ENCODE measurements at regions not wholly inside any gene's neighbourhood (a gene's known extent, or its start where the extent isn't known, plus 50 kb on each side); places are given as distances from the start of the nearest gene placed in this dataset.
A peak's percentile ranks its signal among the peaks of the same experiment; 100 is the strongest.

- DNase-seq, result peak; percentile 6 to 42
- no peak for TF ChIP-seq POLR2A (IDR thresholded peaks at IDR 0.05; ENCODE audit: low read length)
- no peak for TF ChIP-seq GATA1 (IDR thresholded peaks at IDR 0.05; ENCODE audit: low read depth, low read length)
Measured at GRCh38 chr6:109284675-109285074, 97.6 kb downstream of the CD164 start.

- no peak for DNase-seq
- TF ChIP-seq GATA1 (IDR thresholded peaks at IDR 0.05; ENCODE audit: low read depth, low read length) (no peak), POLR2A (IDR thresholded peaks at IDR 0.05; ENCODE audit: low read length) (no peak)
Measured at GRCh38 chr6:109282756-109283155, 99.5 kb downstream of the CD164 start.

GRCh38 chr6:109279628-109280027, 102.6 kb downstream of the CD164 start:
- no peak for DNase-seq
- TF ChIP-seq GATA1 (IDR thresholded peaks at IDR 0.05; ENCODE audit: low read depth, low read length) (no peak), POLR2A (IDR thresholded peaks at IDR 0.05; ENCODE audit: low read length) (no peak)

GRCh38 chr6:109271622-109272021, 110.6 kb downstream of the CD164 start:
- DNase-seq, result no peak
- no peak for TF ChIP-seq POLR2A (IDR thresholded peaks at IDR 0.05; ENCODE audit: low read length)
- no peak for TF ChIP-seq GATA1 (IDR thresholded peaks at IDR 0.05; ENCODE audit: low read depth, low read length)

- TF ChIP-seq GATA1 (IDR thresholded peaks at IDR 0.05; ENCODE audit: low read depth, low read length) (no peak), POLR2A (IDR thresholded peaks at IDR 0.05; ENCODE audit: low read length) (no peak)
- DNase-seq, result no peak
Measured at GRCh38 chr6:109269953-109270517, 112.2 kb downstream of the CD164 start.

GRCh38 chr6:109269057-109269456, 113.2 kb downstream of the CD164 start:
- no peak for TF ChIP-seq GATA1 (IDR thresholded peaks at IDR 0.05; ENCODE audit: low read depth, low read length)
- no peak for TF ChIP-seq POLR2A (IDR thresholded peaks at IDR 0.05; ENCODE audit: low read length)
- no peak for DNase-seq

GRCh38 chr6:109265530-109265929, 116.7 kb downstream of the CD164 start:
- no peak for TF ChIP-seq POLR2A (IDR thresholded peaks at IDR 0.05; ENCODE audit: low read length)
- TF ChIP-seq GATA1 (IDR thresholded peaks at IDR 0.05; ENCODE audit: low read depth, low read length), result no peak
- DNase-seq, result no peak

- TF ChIP-seq POLR2A (IDR thresholded peaks at IDR 0.05; ENCODE audit: low read length) (no peak), GATA1 (IDR thresholded peaks at IDR 0.05; ENCODE audit: low read depth, low read length) (no peak)
- no peak for DNase-seq
Measured at GRCh38 chr6:109263873-109264700, 118.2 kb downstream of the CD164 start.

- no peak for TF ChIP-seq GATA1 (IDR thresholded peaks at IDR 0.05; ENCODE audit: low read depth, low read length)
- no peak for TF ChIP-seq POLR2A (IDR thresholded peaks at IDR 0.05; ENCODE audit: low read length)
- no peak for DNase-seq
Measured at GRCh38 chr6:109262261-109262660, 120.0 kb downstream of the CD164 start.

- DNase-seq, result no peak
- TF ChIP-seq POLR2A (IDR thresholded peaks at IDR 0.05; ENCODE audit: low read length) (no peak), GATA1 (IDR thresholded peaks at IDR 0.05; ENCODE audit: low read depth, low read length) (no peak)
Measured at GRCh38 chr6:109261811-109262210, 120.5 kb downstream of the CD164 start.

- DNase-seq, result no peak
- TF ChIP-seq GATA1 (IDR thresholded peaks at IDR 0.05; ENCODE audit: low read depth, low read length), result no peak
- no peak for TF ChIP-seq POLR2A (IDR thresholded peaks at IDR 0.05; ENCODE audit: low read length)
Measured at GRCh38 chr6:109260701-109261100, 121.6 kb downstream of the CD164 start.

- no peak for DNase-seq
Measured at GRCh38 chr6:109260126-109260525, 122.1 kb downstream of the CD164 start.

GRCh38 chr6:109258129-109258528, 124.1 kb downstream of the CD164 start:
- DNase-seq, result no peak
- TF ChIP-seq POLR2A (IDR thresholded peaks at IDR 0.05; ENCODE audit: low read length) (no peak), GATA1 (IDR thresholded peaks at IDR 0.05; ENCODE audit: low read depth, low read length) (no peak)

More at GRCh38 chr6:109260126-109260525, 122.1 kb downstream of the CD164 start:
- TF ChIP-seq POLR2A (IDR thresholded peaks at IDR 0.05; ENCODE audit: low read length) (no peak), GATA1 (IDR thresholded peaks at IDR 0.05; ENCODE audit: low read depth, low read length) (no peak)

GRCh38 chr6:109257494-109257893, 124.8 kb downstream of the CD164 start:
- no peak for TF ChIP-seq POLR2A (IDR thresholded peaks at IDR 0.05; ENCODE audit: low read length)
- no peak for TF ChIP-seq GATA1 (IDR thresholded peaks at IDR 0.05; ENCODE audit: low read depth, low read length)
- DNase-seq, result no peak
